Lung (tissue), 11 donors: ENCODE measurements at regions not wholly inside any gene's neighbourhood (a gene's known extent, or its start where the extent isn't known, plus 50 kb on each side); places are given as distances from the start of the nearest gene placed in this dataset.

Experiments
- ATAC-seq: fragments of 200-7000 bp; cut with Tn5 transposase; one replicate; pipeline ENCODE4 v1.9.1; 2020; ENCODE audit warnings: moderate number of reproducible peaks; ENCODE audit not compliant: insufficient read depth, low FRiP score
- DNase-seq, 3 donors: peaks; one replicate each; pipeline ENCODE4 v3.0.0-alpha.2; 2013 to 2017
- H3K27ac ChIP-seq, 2 donors: one replicate each; pipeline ENCODE4 v1.5.1; 2013; ENCODE audit warnings: mild to moderate bottlenecking in 2 of 2, moderate library complexity in 2 of 2, control low read depth in 1 of 2, inconsistent platforms in 1 of 2, low read depth in 1 of 2, low read length in 1 of 2
- H3K27me3 ChIP-seq, 3 donors: one replicate each; pipeline ENCODE4 v1.5.1; 2013; ENCODE audit warnings: low read length in 2 of 3; ENCODE audit not compliant: control insufficient read depth in 3 of 3, insufficient read depth in 3 of 3
- H3K36me3 ChIP-seq, 4 donors: one replicate each; pipeline ENCODE4 v1.5.1; 2013; ENCODE audit warnings: low read length in 4 of 4, mild to moderate bottlenecking in 1 of 4, moderate library complexity in 1 of 4; ENCODE audit not compliant: control insufficient read depth in 4 of 4, insufficient read depth in 4 of 4
- H3K4me1 ChIP-seq, 5 donors: one replicate each; pipeline ENCODE4 v1.5.1; 2013; ENCODE audit warnings: low read length in 5 of 5, mild to moderate bottlenecking in 2 of 5, moderate library complexity in 1 of 5; ENCODE audit not compliant: control insufficient read depth in 5 of 5, insufficient read depth in 5 of 5
- H3K4me3 ChIP-seq: one replicate; pipeline ENCODE4 v1.5.1; 2013; ENCODE audit warnings: mild to moderate bottlenecking, control low read depth, moderate library complexity
- H3K9ac ChIP-seq, 2 donors: one replicate each; pipeline ENCODE4 v1.5.1; 2013; ENCODE audit warnings: low read length in 2 of 2, control low read depth in 1 of 2; ENCODE audit not compliant: insufficient read depth in 1 of 2
- H3K9me3 ChIP-seq, 4 donors: one replicate each; pipeline ENCODE4 v1.5.1; 2013; ENCODE audit warnings: low read length in 3 of 4, mild to moderate bottlenecking in 1 of 4, moderate library complexity in 1 of 4; ENCODE audit not compliant: control insufficient read depth in 4 of 4, insufficient read depth in 3 of 4
- CTCF ChIP-seq: IDR thresholded peaks from 2 replicates; pipeline ENCODE4 v1.5.1; 2012; ENCODE audit warnings: mild to moderate bottlenecking; ENCODE audit errors: control extremely low read depth, extremely low read depth
- WGBS, 2 donors: extraction: QIAGEN DNeasy Blood & Tissue Kit; methylation state at CpG; one replicate each; pipeline ENCODE4 v1.1.7; 2013; 5-methylcytosine and 5-hydroxymethylcytosine counted together
- donor health status: control.
- donor health status: control.
- donor health status: Bipolar disorder and iron deficiency.
- donor health status: healthy.
- donor health status: DM: yes; HTN: yes; CAD: no.

- no peaks in the 10 kb centered on the region for H3K4me1 ChIP-seq
- H3K27me3 ChIP-seq, result no peaks in the 10 kb centered on the region
- no peak for TF ChIP-seq CTCF
- H3K4me3 ChIP-seq, result no peak overlapping the region
- DNase-seq (no peak), ATAC-seq (no peak)
- H3K36me3 ChIP-seq, result no peaks in the 10 kb centered on the region
- no peaks in the 10 kb centered on the region for H3K9me3 ChIP-seq
- H3K9ac ChIP-seq, result no peak overlapping the region
- no peak overlapping the region for H3K27ac ChIP-seq
These were observed 222.8 kb downstream of the DDX3Y start for GRCh38 chrY:13127476-13127875.

GRCh38 chrY:13149148-13149547, 244.5 kb downstream of the DDX3Y start:
- Histone ChIP-seq H3K27me3 (no peaks in the 10 kb centered on the region), H3K36me3 (no peaks in the 10 kb centered on the region), H3K4me3 (no peak overlapping the region), H3K4me1 (no peaks in the 10 kb centered on the region), H3K9ac (no peak overlapping the region), H3K9me3 (no peaks in the 10 kb centered on the region), H3K27ac (no peak overlapping the region)
- ATAC-seq, result no peak
- no peak for TF ChIP-seq CTCF
- DNase-seq, result no peak

- no peak for DNase-seq
- no peaks in the 10 kb centered on the region for H3K4me1 ChIP-seq
- H3K4me3 ChIP-seq, result no peak overlapping the region
- 50% methylated on average over 1 of the region's 1 CpG; no CpG with 5 or more reads in 1 of the 2 donors for WGBS, 2 donors
- no peaks in the 10 kb centered on the region for H3K27me3 ChIP-seq
- no peak for ATAC-seq
- no peak overlapping the region for H3K27ac ChIP-seq
- H3K9me3 ChIP-seq, result no peaks in the 10 kb centered on the region
- H3K9ac ChIP-seq, result no peak overlapping the region
- H3K36me3 ChIP-seq, result no peaks in the 10 kb centered on the region
- no peak for TF ChIP-seq CTCF
These were observed 263.0 kb downstream of the DDX3Y start for GRCh38 chrY:13167698-13168097.

GRCh38 chrY:13168257-13168656, 263.6 kb downstream of the DDX3Y start:
- no peak overlapping the region for H3K4me3 ChIP-seq
- 71% methylated on average over 1 of the region's 1 CpG; no CpG with 5 or more reads in 1 of the 2 donors for WGBS, 2 donors
- DNase-seq (no peak), ATAC-seq (no peak)
- H3K4me1 ChIP-seq, result no peaks in the 10 kb centered on the region
- no peak overlapping the region for H3K27ac ChIP-seq
- TF ChIP-seq CTCF, result no peak
- H3K9me3 ChIP-seq, result no peaks in the 10 kb centered on the region
- no peaks in the 10 kb centered on the region for H3K36me3 ChIP-seq
- no peak overlapping the region for H3K9ac ChIP-seq
- no peaks in the 10 kb centered on the region for H3K27me3 ChIP-seq
